ENCODE measurements at regions not wholly inside any gene's neighbourhood (a gene's known extent, or its start where the extent isn't known, plus 50 kb on each side); places are given as distances from the start of the nearest gene placed in this dataset.

GRCh38 chr16:74232806-74233465, 63.7 kb upstream of the PSMD7 start:
- no peak overlapping the region for H3K4me3 ChIP-seq (ENCODE audit: low read depth, low read length)
- H3K36me3 ChIP-seq (replicated peaks) = no peaks in the 10 kb centered on the region
- DNase-seq = no peak
- H3K27me3 ChIP-seq (replicated peaks) = no peaks in the 10 kb centered on the region
- H3K27ac ChIP-seq = no peak overlapping the region
- no peak for TF ChIP-seq CTCF (IDR thresholded peaks at IDR 0.05; ENCODE audit: low read depth, low read length, missing control alignments)
- in situ Hi-C loops (cut with HindIII; ENCODE audit: low pct_ligation_motif_present, low sequenced_read_pairs) = no loop called here

- no peaks in the 10 kb centered on the region for H3K27me3 ChIP-seq (replicated peaks)
- no peak for TF ChIP-seq CTCF (IDR thresholded peaks at IDR 0.05; ENCODE audit: low read depth, low read length, missing control alignments)
- no peak overlapping the region for H3K4me3 ChIP-seq (ENCODE audit: low read depth, low read length)
- in situ Hi-C loops (cut with HindIII; ENCODE audit: low pct_ligation_motif_present, low sequenced_read_pairs) = no loop called here
- no peak overlapping the region for H3K27ac ChIP-seq
- no peaks in the 10 kb centered on the region for H3K36me3 ChIP-seq (replicated peaks)
- DNase-seq = no peak
Observed at GRCh38 chr16:74230126-74230525, 66.5 kb upstream of the PSMD7 start.

GRCh38 chr16:74226338-74226954, 70.2 kb upstream of the PSMD7 start:
- peak; percentile 42 for TF ChIP-seq CTCF (IDR thresholded peaks at IDR 0.05; ENCODE audit: low read depth, low read length, missing control alignments)
- no peaks in the 10 kb centered on the region for H3K27me3 ChIP-seq (replicated peaks)
- DNase-seq = no peak
- in situ Hi-C loops (cut with HindIII; ENCODE audit: low pct_ligation_motif_present, low sequenced_read_pairs) = no loop called here
- H3K4me3 ChIP-seq (ENCODE audit: low read depth, low read length) = no peak overlapping the region
- no peak overlapping the region for H3K27ac ChIP-seq
- H3K36me3 ChIP-seq (replicated peaks) = no peaks in the 10 kb centered on the region

GRCh38 chr16:74224828-74225612, 71.6 kb upstream of the PSMD7 start:
- DNase-seq = peak; percentile 50
- Histone ChIP-seq H3K4me3 (ENCODE audit: low read depth, low read length) (no peak overlapping the region), H3K27me3 (replicated peaks) (no peaks in the 10 kb centered on the region), H3K36me3 (replicated peaks) (no peaks in the 10 kb centered on the region), H3K27ac (no peak overlapping the region)
- TF ChIP-seq CTCF (IDR thresholded peaks at IDR 0.05; ENCODE audit: low read depth, low read length, missing control alignments) = no peak
- in situ Hi-C loops (cut with HindIII; ENCODE audit: low pct_ligation_motif_present, low sequenced_read_pairs) = no loop called here

- H3K36me3 ChIP-seq (replicated peaks) = no peaks in the 10 kb centered on the region
- no peak overlapping the region for H3K4me3 ChIP-seq (ENCODE audit: low read depth, low read length)
- DNase-seq = no peak
- no peaks in the 10 kb centered on the region for H3K27me3 ChIP-seq (replicated peaks)
- in situ Hi-C loops (cut with HindIII; ENCODE audit: low pct_ligation_motif_present, low sequenced_read_pairs) = no loop called here
- no peak for TF ChIP-seq CTCF (IDR thresholded peaks at IDR 0.05; ENCODE audit: low read depth, low read length, missing control alignments)
- H3K27ac ChIP-seq = no peak overlapping the region
Observed at GRCh38 chr16:74221828-74222227, 74.8 kb upstream of the PSMD7 start.
